ENCODE measurements at regions not wholly inside any gene's neighbourhood (a gene's known extent, or its start where the extent isn't known, plus 50 kb on each side); places are given as distances from the start of the nearest gene placed in this dataset.
A peak's percentile ranks its signal among the peaks of the same experiment; 100 is the strongest.

DNA sequence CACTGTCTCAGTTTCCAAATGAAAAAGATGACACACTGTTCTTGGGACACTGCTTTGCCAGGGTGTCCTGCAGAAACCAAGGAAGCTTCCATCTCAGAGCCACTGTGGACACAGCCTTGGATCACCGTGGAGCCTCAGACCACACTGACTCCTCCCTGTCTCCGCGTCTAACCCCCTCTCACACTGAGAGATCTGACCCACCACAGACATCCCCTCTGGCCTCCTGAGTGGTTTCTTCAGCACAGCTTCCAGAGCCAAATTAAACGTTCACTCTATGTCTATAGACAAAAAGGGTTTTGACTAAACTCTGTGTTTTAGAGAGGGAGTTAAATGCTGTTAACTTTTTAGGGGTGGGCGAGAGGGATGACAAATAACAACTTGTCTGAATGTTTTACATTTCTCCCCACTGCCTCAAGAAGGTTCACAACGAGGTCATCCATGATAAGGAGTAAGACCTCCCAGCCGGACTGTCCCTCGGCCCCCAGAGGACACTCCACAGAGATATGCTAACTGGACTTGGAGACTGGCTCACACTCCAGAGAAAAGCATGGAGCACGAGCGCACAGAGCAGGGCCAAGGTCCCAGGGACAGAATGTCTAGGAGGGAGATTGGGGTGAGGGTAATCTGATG, 113.4 kb upstream of the PKDCC start:
- DNase-seq (ENCODE audit: low spot score): no peak

DNA sequence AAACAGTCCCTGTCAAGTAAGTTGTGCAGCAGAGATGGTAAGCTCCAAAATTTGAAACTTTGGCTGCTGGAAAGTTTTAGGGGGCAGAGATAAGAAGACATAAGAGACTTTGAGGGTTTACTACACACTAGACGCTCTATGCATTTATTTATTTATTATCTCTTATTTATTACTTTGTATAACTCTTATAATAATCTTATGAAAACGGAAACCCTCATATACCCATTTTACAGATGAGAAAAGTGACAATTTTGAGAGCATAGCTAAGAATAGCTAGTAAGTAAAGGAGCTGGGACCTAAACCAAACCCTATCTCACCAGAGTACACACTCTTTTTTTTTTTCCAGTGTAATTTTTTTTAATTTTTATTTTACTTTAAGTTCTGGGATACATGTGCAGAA, 112.8 kb upstream of the PKDCC start:
- no peak for DNase-seq (ENCODE audit: low spot score)

DNA sequence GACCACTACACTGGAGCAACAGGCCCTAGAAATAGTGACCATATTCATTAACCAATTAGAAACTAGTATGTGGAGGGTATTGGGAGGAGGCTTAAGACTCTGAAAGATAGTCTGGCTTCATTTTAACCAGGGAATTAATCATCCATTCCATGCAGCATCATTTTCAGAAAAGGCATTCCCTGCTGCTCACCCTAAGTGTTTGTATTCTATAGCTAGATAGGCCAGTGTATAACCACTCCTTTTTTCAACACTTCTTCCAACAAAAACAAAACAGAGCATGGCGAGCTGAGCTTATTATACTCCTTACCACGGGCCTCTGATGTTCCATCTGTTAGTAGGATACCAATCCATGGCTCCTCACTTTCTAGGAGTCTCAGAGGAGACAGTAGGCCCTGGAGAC, 112.0 kb upstream of the PKDCC start:
- DNase-seq (ENCODE audit: low spot score): no peak

DNA sequence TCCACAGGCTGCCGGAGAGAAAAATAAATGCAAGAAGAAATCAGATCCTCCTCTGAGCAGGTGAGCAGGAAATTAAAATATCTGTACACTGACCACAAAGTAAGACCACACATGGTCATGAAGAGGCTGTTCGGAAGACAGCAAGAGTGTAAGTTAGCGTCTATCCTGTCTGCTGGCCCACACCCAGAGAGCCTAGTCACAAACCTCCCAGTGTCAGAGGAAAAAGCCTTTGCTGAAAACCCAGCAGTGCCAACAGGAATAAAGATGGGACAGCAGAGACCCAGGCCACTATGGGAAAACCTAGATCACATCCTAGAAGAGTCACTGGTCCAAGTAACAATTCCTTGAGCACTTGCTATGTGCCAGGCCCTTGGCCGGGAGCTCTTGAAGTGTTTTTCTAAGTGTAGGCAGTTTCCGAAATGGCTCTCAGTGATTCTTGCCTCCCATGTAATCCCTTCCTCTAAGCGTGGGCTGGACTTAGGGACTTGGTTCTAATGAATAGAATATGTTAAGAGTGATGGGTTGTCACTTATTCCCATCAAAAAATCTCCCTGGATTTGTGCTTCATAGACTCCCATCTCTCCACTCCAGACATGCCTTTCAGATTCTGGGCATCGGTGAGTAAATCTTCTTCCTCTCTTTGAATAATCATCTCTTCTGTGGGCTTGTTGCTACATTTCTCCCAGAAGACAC, 110.9 kb upstream of the PKDCC start:
- DNase-seq (ENCODE audit: low spot score): no peak

DNA sequence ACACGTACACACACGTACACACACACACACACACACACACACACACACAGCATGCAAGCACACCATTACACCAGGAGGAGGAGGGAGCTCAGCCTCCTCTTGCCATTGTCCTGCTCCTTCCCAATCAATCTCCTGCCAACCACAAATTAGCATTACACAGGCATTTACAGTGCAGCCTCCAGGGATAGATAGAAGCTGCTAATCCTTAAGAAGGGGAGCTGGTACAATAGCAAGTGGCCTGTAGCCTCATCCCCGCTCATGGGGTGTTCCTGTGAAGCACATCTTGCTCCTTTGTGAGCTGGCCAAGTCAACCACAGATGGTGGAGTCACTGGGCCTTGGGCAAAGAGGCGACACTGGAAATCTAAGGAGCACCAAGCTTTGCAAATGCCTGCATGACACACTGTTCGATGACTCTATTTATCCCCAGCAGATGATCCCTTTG, 110.3 kb upstream of the PKDCC start:
- peak; percentile 61 for DNase-seq (ENCODE audit: low spot score)

DNA sequence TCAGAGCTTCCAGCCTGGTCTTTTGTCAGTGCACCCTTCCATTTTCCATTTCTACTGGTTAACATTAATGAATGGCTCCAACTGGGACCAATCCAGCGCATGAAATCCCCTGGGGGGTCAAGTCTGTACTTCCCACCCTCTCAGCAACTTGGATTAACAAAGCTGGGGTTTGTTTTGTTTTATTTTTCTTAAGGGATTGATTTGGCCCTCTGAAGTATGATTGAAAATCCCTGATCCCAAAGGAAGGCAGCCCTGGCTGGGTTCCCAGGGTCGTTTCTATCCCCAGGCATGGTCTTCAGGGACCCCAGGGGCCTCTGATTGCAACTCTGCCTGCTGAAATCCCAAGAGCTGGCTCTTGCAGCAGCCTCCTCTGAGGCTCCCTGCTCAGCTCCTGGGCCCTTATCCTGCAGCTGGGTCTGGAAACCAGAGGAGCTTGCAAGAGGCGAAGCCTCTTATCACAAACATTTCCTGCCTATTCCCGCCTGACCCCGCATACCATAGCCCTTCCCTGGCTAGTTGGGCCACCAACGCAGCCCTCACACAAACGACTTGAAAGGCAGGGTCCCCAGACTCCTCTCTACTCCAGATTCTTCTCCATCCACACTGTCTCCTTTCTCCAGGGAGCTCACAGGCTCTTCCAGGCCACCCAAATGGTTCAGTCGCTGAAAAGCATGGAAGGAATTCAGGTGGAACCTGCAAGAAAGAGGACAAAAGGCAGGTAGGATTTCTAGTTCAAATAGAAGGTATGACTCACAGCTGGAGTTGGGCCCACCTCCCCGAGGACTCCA, 109.7 kb upstream of the PKDCC start:
- DNase-seq (ENCODE audit: low spot score): peak; percentile 48

DNA sequence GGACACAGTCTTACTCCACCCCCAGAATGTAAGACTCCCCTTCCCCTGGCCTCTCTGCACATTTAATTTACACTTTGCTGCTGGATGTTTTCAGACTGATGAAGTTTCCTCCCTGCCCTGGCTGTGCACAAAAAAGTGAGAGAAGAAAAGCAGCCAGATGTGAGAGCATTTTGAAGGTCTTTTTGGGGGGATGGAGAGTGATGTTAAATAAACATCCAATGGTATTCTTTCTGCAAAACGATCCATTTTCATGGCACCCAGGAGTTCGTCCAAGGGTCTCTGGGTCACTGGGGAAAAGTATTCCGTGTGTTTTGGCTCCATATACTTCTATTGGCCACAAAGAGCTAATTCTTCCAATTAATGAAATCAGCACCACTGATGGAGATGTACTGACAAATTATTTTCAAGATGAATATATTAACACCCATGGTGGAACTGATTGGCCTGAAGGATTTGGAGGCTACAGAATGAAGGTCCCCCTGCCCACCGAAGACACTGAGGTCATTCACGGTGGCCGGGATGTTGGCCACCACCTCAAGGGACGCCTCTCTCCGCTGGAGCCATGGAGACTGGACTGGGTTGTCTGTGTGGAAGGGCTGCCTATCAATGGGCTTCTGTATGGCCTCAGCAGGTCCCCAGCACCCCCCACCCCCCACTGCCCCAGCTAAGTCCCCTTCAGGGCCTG, 107.6 kb upstream of the PKDCC start:
- no peak for DNase-seq (ENCODE audit: low spot score)

DNA sequence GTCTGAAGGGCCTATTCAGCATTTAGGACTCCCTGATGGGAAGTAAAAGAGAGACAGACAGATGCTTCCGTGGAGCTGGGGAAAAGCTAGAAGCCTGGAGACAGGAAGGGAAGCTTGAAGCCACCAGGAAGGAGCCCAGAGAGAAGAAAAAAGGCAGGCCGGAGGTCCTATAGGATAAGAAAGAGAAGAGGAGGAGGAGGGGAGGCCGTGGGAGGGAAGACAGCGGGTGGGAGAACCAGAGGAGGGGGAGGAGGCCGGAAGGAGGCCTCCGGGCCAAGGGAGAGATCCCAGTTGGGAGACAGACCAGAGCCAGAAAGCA, 107.1 kb upstream of the PKDCC start:
- no peak for DNase-seq (ENCODE audit: low spot score)

DNA sequence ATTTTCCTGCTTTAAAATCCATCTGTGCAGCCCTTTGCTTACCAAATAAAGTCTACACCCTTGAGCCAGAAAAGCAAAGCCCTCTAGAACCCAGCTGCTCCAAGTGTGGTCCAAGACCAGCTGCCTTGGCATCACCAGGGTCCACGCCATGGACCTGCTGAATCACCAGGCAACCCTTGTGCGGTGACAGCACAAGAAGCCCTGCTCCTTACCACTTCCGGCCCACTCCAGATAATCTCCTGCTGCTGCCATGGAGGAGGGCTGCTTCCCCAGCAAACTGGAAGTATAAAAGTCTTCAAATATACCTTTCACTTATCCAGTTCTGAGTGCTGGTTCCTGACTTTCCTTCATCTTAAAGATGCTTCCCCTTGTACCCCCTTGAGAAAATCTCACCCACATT, 106.0 kb upstream of the PKDCC start:
- DNase-seq (ENCODE audit: low spot score): no peak

DNA sequence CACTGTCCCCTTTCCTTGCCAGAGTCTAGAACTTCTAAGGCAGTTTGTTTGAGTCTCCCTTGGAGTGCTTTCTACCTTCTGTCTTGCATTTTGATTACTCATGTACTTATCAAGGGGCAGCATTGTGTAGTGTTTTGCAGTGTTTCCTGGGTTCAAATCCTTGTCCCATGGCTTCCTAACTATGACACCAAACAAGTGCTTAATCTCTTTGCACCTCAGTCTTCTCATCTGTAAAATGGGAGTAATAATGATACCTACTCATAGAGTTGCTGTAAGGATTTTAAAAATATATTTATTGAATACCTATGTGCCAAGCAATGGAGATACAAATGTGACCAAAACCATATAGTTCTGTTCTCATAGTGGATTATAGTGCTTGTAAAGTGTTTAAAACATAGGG, 105.5 kb upstream of the PKDCC start:
- DNase-seq (ENCODE audit: low spot score): no peak

DNA sequence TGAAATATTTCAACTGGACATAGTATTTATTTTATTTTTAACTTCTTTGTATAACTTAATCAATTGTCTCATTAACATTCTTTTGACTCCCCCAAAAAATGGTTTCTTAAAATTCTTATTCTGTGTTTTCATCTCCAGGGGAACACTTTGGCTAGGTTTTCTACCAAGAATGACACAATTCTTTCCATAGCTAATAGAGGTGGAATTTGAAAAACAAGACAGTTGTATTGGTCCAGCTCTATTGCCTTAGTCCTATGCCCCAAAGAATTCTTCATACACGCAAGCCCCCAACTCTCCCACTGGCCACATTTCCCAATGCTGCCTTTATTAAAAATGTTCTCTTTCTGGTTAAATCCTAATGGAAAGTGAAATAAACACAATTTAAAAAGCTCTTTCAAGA, 104.7 kb upstream of the PKDCC start:
- DNase-seq (ENCODE audit: low spot score): no peak

DNA sequence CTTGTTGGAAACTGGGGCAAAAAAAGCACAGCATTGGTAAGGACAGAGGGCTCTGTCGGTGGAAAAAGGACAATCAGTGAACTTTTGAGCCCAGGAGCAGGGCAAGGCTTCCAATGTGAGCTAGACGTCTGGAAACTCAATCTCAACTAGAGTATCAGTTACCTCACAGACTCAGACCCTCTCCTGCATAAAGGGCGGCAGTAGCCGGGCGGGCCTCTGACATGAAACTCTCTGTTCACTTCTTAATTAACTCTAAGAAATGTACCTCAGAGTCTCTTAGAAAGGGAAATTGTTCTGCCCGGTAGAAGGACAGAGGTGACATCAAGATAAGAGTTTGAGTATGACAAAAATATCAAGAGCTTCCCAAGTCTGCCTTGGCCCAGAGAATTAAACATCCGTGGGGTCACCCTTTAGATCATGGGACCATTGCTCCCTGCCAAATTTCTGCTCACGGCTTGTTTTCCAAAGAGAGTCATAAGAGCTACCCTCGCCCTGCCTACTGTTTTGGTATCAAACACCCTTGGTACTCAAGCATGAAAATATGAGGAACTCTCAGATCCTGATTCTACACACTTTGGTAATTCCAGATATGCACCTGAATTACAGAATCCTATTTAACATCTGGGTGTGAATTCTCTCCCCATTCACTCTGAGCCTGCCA, 103.5 kb upstream of the PKDCC start:
- no peak for DNase-seq (ENCODE audit: low spot score)

DNA sequence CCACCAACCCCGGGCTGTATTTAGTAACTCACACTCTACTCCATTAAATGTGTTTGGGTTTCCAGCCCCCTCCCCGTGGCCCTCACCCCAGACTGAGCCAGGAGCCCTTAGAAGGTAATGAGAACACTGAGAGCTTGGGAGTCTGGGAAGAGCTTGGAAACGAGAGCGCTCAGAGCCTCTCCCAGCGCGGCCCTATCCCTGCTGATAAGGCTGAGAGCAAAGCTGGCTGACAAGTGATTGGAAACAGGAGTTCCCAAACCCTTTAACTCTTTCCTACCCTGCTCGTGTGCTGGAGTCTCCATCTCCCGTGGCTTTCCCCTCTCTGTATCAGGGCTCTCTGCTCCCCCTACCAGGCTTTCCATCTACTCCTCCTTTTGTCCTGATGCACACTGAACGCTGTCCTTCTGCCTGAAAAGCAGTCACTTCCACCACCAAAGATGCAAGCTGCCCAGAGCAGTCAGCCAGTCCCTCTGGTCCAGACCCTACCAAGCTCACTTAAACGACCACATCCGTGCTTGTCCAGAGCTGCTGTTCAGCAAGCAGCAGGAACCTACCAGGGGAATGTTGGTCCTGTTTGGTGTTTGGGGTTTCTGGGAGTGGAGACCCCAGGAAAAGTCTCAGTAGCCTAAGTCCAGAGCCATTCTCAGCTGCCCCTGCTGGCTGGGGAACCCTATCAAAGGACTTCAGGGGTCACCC, 100.0 kb upstream of the PKDCC start:
- no peak for DNase-seq (ENCODE audit: low spot score)

DNA sequence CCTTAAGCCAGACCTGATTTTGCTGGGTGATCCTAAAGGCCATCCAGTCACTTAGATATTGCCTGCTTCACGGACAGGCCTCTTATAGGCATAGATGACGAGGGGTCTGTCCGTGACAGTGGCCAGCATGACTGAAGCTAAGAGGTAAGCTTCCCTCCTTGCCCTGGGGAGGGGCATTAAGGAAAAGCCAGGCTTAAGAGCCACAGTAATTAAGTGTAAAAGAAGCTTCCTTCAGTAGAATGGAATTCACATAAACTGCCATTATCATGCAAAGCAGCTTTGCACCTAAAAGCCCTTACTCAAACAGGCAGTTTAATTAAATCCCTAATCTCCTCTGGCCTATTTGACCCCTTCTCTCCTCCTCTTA, 99.4 kb upstream of the PKDCC start:
- no peak for DNase-seq (ENCODE audit: low spot score)

DNA sequence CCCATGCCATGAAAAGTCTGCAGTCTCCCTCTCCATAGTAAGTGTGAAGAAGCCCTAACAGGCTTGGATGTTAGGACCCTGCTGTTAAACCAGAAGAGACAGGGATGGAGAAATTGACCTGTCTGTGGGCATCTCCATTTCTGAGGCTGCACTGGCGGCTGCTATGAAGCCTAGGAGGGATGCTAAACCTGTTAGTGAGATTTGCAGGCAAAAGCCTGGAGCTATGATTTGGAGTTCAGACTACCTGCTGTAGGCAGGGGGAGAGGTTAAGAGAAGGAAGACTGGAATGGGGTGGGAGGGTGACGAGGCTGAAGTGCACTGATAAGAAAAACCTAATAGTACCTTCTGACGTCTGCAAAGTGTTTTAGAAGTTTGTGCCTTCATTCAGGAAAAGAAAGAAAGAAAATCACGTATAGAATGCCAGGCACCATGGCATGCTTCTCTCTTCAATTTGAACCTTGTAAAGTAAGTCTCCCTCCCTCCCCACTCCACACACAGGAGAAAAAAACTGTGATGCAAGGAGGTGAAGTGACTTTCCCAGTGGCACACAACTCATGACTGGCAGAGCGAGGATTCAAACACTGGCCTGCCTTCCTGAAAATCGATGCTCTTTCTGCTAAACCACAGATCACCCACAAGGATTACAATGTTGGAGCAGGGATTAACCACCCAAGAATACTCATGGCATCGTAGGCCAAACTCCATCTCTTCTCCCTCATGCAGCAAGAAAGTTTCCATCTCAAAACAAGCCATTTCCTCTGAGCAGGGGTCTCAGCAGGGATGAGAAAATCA, 98.5 kb upstream of the PKDCC start:
- no peak for DNase-seq (ENCODE audit: low spot score)

DNA sequence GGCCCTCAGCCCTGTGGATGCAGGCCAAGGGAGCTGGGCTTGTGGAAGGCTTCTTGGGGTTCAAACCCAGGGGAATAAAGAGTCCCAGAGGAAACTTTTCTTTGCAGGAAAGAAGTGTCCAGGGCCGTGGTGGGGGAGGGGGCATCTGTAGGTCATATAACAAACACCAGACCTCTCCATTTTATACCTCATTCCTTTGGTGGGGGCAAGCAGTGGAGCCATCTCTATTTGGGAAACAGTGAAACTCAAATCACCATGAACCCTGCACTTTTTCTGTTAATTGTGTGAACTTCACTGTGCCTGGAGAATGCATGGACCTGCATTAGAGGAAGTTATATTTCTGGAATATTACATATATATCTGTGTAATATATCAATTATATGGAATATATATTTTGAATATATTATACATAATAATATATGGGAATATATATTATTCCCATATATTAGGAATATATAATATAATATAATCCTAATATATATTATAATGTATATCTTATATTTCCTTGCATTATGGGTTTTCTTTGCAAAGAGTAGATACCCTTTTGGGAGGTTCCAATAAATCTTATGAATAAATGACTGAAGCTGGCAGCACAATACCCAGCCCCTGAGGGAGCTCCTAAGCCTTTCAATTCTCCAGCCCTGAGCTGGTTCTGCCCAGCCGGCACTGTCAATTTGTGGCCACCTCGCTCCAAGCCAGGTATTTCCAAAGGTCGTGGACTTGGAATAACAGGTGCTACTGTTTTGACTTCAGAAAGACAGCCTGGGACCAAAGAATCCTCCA, 97.7 kb upstream of the PKDCC start:
- no peak for DNase-seq (ENCODE audit: low spot score)

DNA sequence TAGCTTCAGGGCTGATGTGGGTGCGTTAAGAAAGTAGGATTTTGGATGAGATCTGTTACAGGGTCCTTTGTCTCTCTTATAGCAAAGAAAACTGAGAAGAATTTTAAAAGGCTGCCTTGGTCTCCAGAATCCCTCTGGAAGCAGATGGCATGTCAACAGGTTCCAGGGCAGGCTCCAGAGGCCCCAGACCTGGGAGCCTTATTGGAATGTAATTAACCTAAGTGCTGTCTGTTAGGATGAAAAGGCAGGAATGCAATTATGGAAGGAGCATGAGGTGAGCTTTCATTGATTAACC, 97.2 kb upstream of the PKDCC start:
- DNase-seq (ENCODE audit: low spot score): peak; percentile 71

DNA sequence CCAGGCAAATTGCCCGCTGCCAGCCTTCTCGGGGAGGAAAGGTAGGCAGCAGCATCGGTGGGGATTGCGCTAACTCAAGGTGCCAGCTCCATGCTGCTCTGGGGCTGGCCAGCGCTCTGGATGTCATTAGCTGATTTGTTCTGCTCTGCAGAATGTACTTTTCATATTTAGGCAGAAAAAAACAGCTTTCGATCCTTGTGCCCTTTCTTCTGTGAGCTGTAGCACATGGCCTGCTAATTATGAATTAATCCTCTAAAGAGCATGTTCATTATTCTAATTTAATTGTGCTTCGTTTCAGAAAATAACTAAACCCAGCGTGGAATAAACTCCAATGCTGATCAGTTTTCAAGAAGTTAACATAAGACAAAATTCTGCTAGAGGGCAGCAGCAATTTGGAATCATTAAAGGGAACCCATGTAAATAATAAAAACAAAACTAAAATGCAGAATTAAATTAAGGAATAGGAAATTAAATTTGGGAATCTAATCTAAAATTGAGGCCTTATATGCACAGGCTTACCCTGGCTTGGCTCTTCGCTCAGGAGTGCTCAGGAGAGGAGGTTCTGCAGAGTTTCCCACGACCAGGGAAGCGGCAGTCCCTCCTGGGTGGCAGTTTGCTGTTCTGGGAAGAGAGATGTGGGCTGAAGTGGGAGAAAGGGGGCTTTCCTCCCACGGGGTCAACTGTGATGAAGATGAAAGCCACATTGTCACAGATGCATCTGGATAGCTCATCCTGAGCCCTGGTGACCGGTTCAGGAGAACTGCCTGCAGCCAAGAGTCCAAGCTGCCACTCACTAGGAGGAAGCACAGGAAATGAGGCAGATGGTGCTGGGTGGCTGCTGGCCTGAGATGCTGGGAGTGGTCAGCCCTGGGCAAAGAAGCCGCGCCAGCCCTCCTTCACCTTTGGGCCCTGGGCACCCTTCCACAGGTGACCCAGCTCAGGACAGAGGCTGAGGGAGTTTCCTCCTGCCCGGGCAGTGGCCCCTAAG, 93.2 kb upstream of the PKDCC start:
- no peak for DNase-seq (ENCODE audit: low spot score)

Data from D341Med (cell line).